ENCODE measurements at regions not wholly inside any gene's neighbourhood (a gene's known extent, or its start where the extent isn't known, plus 50 kb on each side); places are given as distances from the start of the nearest gene placed in this dataset.

DNA sequence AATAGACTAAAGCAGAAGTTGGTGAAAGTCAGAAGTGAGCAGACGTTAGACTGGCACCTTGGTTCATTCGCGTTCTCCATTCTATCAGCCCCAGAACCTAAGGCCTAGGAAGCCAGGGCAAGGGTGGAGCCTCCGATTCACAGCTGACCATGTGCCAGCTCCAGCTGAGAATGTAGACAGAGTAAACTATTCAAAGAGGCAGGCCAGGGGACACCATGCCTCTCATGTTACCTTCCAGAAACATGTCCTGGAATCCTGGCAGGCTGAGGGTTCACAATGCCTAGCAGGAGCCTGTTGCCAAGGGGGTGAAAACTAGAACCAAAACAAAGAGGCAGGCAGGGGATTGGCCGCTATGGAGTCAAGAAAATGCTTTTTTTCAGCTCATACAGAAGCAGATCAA, 224.4 kb upstream of the POU2AF2 start:
- no peak overlapping the region for H3K4me3 ChIP-seq (ENCODE audit: low read length)
- TF ChIP-seq, protein P1, sequence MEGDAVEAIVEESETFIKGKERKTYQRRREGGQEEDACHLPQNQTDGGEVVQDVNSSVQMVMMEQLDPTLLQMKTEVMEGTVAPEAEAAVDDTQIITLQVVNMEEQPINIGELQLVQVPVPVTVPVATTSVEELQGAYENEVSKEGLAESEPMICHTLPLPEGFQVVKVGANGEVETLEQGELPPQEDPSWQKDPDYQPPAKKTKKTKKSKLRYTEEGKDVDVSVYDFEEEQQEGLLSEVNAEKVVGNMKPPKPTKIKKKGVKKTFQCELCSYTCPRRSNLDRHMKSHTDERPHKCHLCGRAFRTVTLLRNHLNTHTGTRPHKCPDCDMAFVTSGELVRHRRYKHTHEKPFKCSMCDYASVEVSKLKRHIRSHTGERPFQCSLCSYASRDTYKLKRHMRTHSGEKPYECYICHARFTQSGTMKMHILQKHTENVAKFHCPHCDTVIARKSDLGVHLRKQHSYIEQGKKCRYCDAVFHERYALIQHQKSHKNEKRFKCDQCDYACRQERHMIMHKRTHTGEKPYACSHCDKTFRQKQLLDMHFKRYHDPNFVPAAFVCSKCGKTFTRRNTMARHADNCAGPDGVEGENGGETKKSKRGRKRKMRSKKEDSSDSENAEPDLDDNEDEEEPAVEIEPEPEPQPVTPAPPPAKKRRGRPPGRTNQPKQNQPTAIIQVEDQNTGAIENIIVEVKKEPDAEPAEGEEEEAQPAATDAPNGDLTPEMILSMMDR (conservative IDR thresholded peaks at IDR 0.05; ENCODE audit: low read depth, low read length), result no peak
- DNase-seq (ENCODE audit: low read depth), result no peak

- TF ChIP-seq, protein P1 (conservative IDR thresholded peaks at IDR 0.05; ENCODE audit: low read depth, low read length), result no peak
- no peak for DNase-seq (ENCODE audit: low read depth)
- H3K4me3 ChIP-seq (ENCODE audit: low read length), result no peak overlapping the region
Measured at GRCh38 chr11:111019871-111020670, 225.5 kb upstream of the POU2AF2 start.

GRCh38 chr11:111019451-111019850, 226.1 kb upstream of the POU2AF2 start:
- no peak overlapping the region for H3K4me3 ChIP-seq (ENCODE audit: low read length)
- DNase-seq (ENCODE audit: low read depth), result no peak
- TF ChIP-seq, protein P1 (conservative IDR thresholded peaks at IDR 0.05; ENCODE audit: low read depth, low read length), result no peak

GRCh38 chr11:111018566-111018965, 227.0 kb upstream of the POU2AF2 start:
- H3K4me3 ChIP-seq (ENCODE audit: low read length), result no peak overlapping the region
- DNase-seq (ENCODE audit: low read depth), result no peak
- TF ChIP-seq, protein P1 (conservative IDR thresholded peaks at IDR 0.05; ENCODE audit: low read depth, low read length), result no peak

- no peak overlapping the region for H3K4me3 ChIP-seq (ENCODE audit: low read length)
- TF ChIP-seq, protein P1 (conservative IDR thresholded peaks at IDR 0.05; ENCODE audit: low read depth, low read length), result no peak
- no peak for DNase-seq (ENCODE audit: low read depth)
Measured at GRCh38 chr11:111012491-111012890, 233.0 kb upstream of the POU2AF2 start.

DNA sequence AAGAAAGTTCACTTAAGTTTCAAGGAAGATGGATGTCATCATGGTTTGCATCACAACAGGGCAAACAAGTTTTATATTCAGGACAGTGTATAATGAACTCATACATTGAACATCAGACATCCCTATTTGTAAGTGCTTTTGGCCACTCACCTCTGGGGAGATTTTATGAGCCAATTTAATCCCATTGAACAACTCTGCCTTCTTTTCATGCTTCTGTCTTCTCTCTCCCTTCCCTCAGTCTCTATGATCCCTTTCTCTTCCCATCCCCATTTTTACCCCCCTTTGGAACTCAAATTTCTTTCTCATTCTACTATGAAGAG, 234.3 kb upstream of the POU2AF2 start:
- H3K4me3 ChIP-seq (ENCODE audit: low read length), result no peak overlapping the region
- no peak for DNase-seq (ENCODE audit: low read depth)
- TF ChIP-seq, protein P1 (conservative IDR thresholded peaks at IDR 0.05; ENCODE audit: low read depth, low read length), result no peak
